ENCODE measurements at regions not wholly inside any gene's neighbourhood (a gene's known extent, or its start where the extent isn't known, plus 50 kb on each side); places are given as distances from the start of the nearest gene placed in this dataset.

GRCh38 chr11:115629456-115630015, 125.3 kb upstream of the CADM1 start:
- no peaks in the 10 kb centered on the region for H3K36me3 ChIP-seq (ENCODE audit: control insufficient read depth, insufficient read depth, low read length)
- peaks cover 21% of the 10 kb centered on the region for H3K4me1 ChIP-seq (ENCODE audit: control insufficient read depth, insufficient read depth, low read length)
- H3K27ac ChIP-seq (ENCODE audit: low read depth, low read length): no peak overlapping the region
- no peak for DNase-seq (ENCODE audit: low read depth in 4 of 6, low spot score in 6 of 6)
- H3K9me3 ChIP-seq (ENCODE audit: control insufficient read depth, insufficient read depth, low read length): no peaks in the 10 kb centered on the region
- 82% methylated on average over 4 of the region's 5 CpGs for WGBS (ENCODE audit: insufficient coverage)
- H3K4me3 ChIP-seq (ENCODE audit: low read depth, low read length): no peak overlapping the region
- H3K27me3 ChIP-seq (ENCODE audit: control insufficient read depth, insufficient read depth, low read length): peaks cover 10% of the 10 kb centered on the region

GRCh38 chr11:115627666-115628460, 123.6 kb upstream of the CADM1 start:
- Histone ChIP-seq H3K9me3 (ENCODE audit: control insufficient read depth, insufficient read depth, low read length) (no peaks in the 10 kb centered on the region), H3K4me1 (ENCODE audit: control insufficient read depth, insufficient read depth, low read length) (peaks cover 22% of the 10 kb centered on the region), H3K36me3 (ENCODE audit: control insufficient read depth, insufficient read depth, low read length) (no peaks in the 10 kb centered on the region), H3K4me3 (ENCODE audit: low read depth, low read length) (no peak overlapping the region), H3K27ac (ENCODE audit: low read depth, low read length) (no peak overlapping the region), H3K27me3 (ENCODE audit: control insufficient read depth, insufficient read depth, low read length) (peaks cover 10% of the 10 kb centered on the region)
- no peak for DNase-seq (ENCODE audit: low read depth in 4 of 6, low spot score in 6 of 6)
- 86% methylated on average over 10 of the region's 13 CpGs for WGBS (ENCODE audit: insufficient coverage)

- peaks cover 10% of the 10 kb centered on the region for H3K27me3 ChIP-seq (ENCODE audit: control insufficient read depth, insufficient read depth, low read length)
- WGBS (ENCODE audit: insufficient coverage): no CpG with 5 or more reads among the region's 3 CpGs
- no peaks in the 10 kb centered on the region for H3K9me3 ChIP-seq (ENCODE audit: control insufficient read depth, insufficient read depth, low read length)
- no peak for DNase-seq (ENCODE audit: low read depth in 4 of 6, low spot score in 6 of 6)
- H3K27ac ChIP-seq (ENCODE audit: low read depth, low read length): no peak overlapping the region
- H3K4me1 ChIP-seq (ENCODE audit: control insufficient read depth, insufficient read depth, low read length): peaks cover 27% of the 10 kb centered on the region
- H3K36me3 ChIP-seq (ENCODE audit: control insufficient read depth, insufficient read depth, low read length): no peaks in the 10 kb centered on the region
- no peak overlapping the region for H3K4me3 ChIP-seq (ENCODE audit: low read depth, low read length)
Measured at GRCh38 chr11:115627071-115627470, 122.9 kb upstream of the CADM1 start.

GRCh38 chr11:115626414-115626813, 122.2 kb upstream of the CADM1 start:
- Histone ChIP-seq H3K4me3 (ENCODE audit: low read depth, low read length) (no peak overlapping the region), H3K36me3 (ENCODE audit: control insufficient read depth, insufficient read depth, low read length) (no peaks in the 10 kb centered on the region), H3K9me3 (ENCODE audit: control insufficient read depth, insufficient read depth, low read length) (no peaks in the 10 kb centered on the region), H3K27ac (ENCODE audit: low read depth, low read length) (no peak overlapping the region), H3K4me1 (ENCODE audit: control insufficient read depth, insufficient read depth, low read length) (peaks cover 27% of the 10 kb centered on the region), H3K27me3 (ENCODE audit: control insufficient read depth, insufficient read depth, low read length) (peaks cover 9% of the 10 kb centered on the region)
- no peak for DNase-seq (ENCODE audit: low read depth in 4 of 6, low spot score in 6 of 6)
- no CpG with 5 or more reads among the region's 2 CpGs for WGBS (ENCODE audit: insufficient coverage)

GRCh38 chr11:115625502-115625901, 121.3 kb upstream of the CADM1 start:
- 76% methylated on average over 3 of the region's 5 CpGs for WGBS (ENCODE audit: insufficient coverage)
- peaks cover 8% of the 10 kb centered on the region for H3K27me3 ChIP-seq (ENCODE audit: control insufficient read depth, insufficient read depth, low read length)

GRCh38 chr11:115624065-115624464, 119.8 kb upstream of the CADM1 start:
- H3K4me3 ChIP-seq (ENCODE audit: low read depth, low read length): no peak overlapping the region
- no peaks in the 10 kb centered on the region for H3K36me3 ChIP-seq (ENCODE audit: control insufficient read depth, insufficient read depth, low read length)
- peaks cover 17% of the 10 kb centered on the region for H3K4me1 ChIP-seq (ENCODE audit: control insufficient read depth, insufficient read depth, low read length)
- peaks cover 8% of the 10 kb centered on the region for H3K27me3 ChIP-seq (ENCODE audit: control insufficient read depth, insufficient read depth, low read length)
- no peak overlapping the region for H3K27ac ChIP-seq (ENCODE audit: low read depth, low read length)
- H3K9me3 ChIP-seq (ENCODE audit: control insufficient read depth, insufficient read depth, low read length): no peaks in the 10 kb centered on the region
- no peak for DNase-seq (ENCODE audit: low read depth in 4 of 6, low spot score in 6 of 6)
- 98% methylated on average over 7 of the region's 7 CpGs for WGBS (ENCODE audit: insufficient coverage)

More at GRCh38 chr11:115625502-115625901, 121.3 kb upstream of the CADM1 start:
- no peaks in the 10 kb centered on the region for H3K36me3 ChIP-seq (ENCODE audit: control insufficient read depth, insufficient read depth, low read length)
- peaks cover 27% of the 10 kb centered on the region for H3K4me1 ChIP-seq (ENCODE audit: control insufficient read depth, insufficient read depth, low read length)
- H3K27ac ChIP-seq (ENCODE audit: low read depth, low read length): no peak overlapping the region
- H3K9me3 ChIP-seq (ENCODE audit: control insufficient read depth, insufficient read depth, low read length): no peaks in the 10 kb centered on the region
- DNase-seq (ENCODE audit: low read depth in 4 of 6, low spot score in 6 of 6): no peak
- no peak overlapping the region for H3K4me3 ChIP-seq (ENCODE audit: low read depth, low read length)

- peaks cover 21% of the 10 kb centered on the region for H3K4me1 ChIP-seq (ENCODE audit: control insufficient read depth, insufficient read depth, low read length)
- H3K27ac ChIP-seq (ENCODE audit: low read depth, low read length): no peak overlapping the region
- no peak overlapping the region for H3K4me3 ChIP-seq (ENCODE audit: low read depth, low read length)
- H3K9me3 ChIP-seq (ENCODE audit: control insufficient read depth, insufficient read depth, low read length): no peaks in the 10 kb centered on the region
- no peaks in the 10 kb centered on the region for H3K36me3 ChIP-seq (ENCODE audit: control insufficient read depth, insufficient read depth, low read length)
- H3K27me3 ChIP-seq (ENCODE audit: control insufficient read depth, insufficient read depth, low read length): peaks cover 8% of the 10 kb centered on the region
- 33% methylated on average over 9 of the region's 9 CpGs for WGBS (ENCODE audit: insufficient coverage)
- DNase-seq (ENCODE audit: low read depth in 4 of 6, low spot score in 6 of 6): peak in 1 of 6 donors; percentile 74
Measured at GRCh38 chr11:115623021-115623451, 118.8 kb upstream of the CADM1 start.

- Histone ChIP-seq H3K27me3 (ENCODE audit: control insufficient read depth, insufficient read depth, low read length) (no peaks in the 10 kb centered on the region), H3K9me3 (ENCODE audit: control insufficient read depth, insufficient read depth, low read length) (no peaks in the 10 kb centered on the region), H3K36me3 (ENCODE audit: control insufficient read depth, insufficient read depth, low read length) (no peaks in the 10 kb centered on the region), H3K4me1 (ENCODE audit: control insufficient read depth, insufficient read depth, low read length) (peaks cover 25% of the 10 kb centered on the region), H3K27ac (ENCODE audit: low read depth, low read length) (no peak overlapping the region), H3K4me3 (ENCODE audit: low read depth, low read length) (no peak overlapping the region)
- no peak for DNase-seq (ENCODE audit: low read depth in 4 of 6, low spot score in 6 of 6)
Measured at GRCh38 chr11:115618428-115618827, 114.2 kb upstream of the CADM1 start.

GRCh38 chr11:115617767-115618166, 113.6 kb upstream of the CADM1 start:
- peaks cover 19% of the 10 kb centered on the region for H3K4me1 ChIP-seq (ENCODE audit: control insufficient read depth, insufficient read depth, low read length)
- no peak overlapping the region for H3K27ac ChIP-seq (ENCODE audit: low read depth, low read length)
- no peak for DNase-seq (ENCODE audit: low read depth in 4 of 6, low spot score in 6 of 6)
- WGBS (ENCODE audit: insufficient coverage): 73% methylated on average over 2 of the region's 2 CpGs
- no peaks in the 10 kb centered on the region for H3K9me3 ChIP-seq (ENCODE audit: control insufficient read depth, insufficient read depth, low read length)
- no peaks in the 10 kb centered on the region for H3K36me3 ChIP-seq (ENCODE audit: control insufficient read depth, insufficient read depth, low read length)
- H3K4me3 ChIP-seq (ENCODE audit: low read depth, low read length): no peak overlapping the region
- no peaks in the 10 kb centered on the region for H3K27me3 ChIP-seq (ENCODE audit: control insufficient read depth, insufficient read depth, low read length)

GRCh38 chr11:115616971-115617370, 112.8 kb upstream of the CADM1 start:
- WGBS (ENCODE audit: insufficient coverage): 4% methylated on average over 2 of the region's 2 CpGs
- Histone ChIP-seq H3K27ac (ENCODE audit: low read depth, low read length) (no peak overlapping the region), H3K4me3 (ENCODE audit: low read depth, low read length) (no peak overlapping the region), H3K4me1 (ENCODE audit: control insufficient read depth, insufficient read depth, low read length) (peaks cover 18% of the 10 kb centered on the region), H3K36me3 (ENCODE audit: control insufficient read depth, insufficient read depth, low read length) (no peaks in the 10 kb centered on the region), H3K9me3 (ENCODE audit: control insufficient read depth, insufficient read depth, low read length) (no peaks in the 10 kb centered on the region), H3K27me3 (ENCODE audit: control insufficient read depth, insufficient read depth, low read length) (no peaks in the 10 kb centered on the region)
- peak in 2 of 6 donors; percentile 58 to 76 for DNase-seq (ENCODE audit: low read depth in 4 of 6, low spot score in 6 of 6)
